ENCODE measurements at regions not wholly inside any gene's neighbourhood (a gene's known extent, or its start where the extent isn't known, plus 50 kb on each side); places are given as distances from the start of the nearest gene placed in this dataset.

GRCh38 chr2:217622205-217623060, 380.4 kb downstream of the TNS1 start:
- DNase-seq (ENCODE audit: low spot score) = peak; percentile 7

GRCh38 chr2:217621391-217621801, 381.4 kb downstream of the TNS1 start:
- no peak for DNase-seq (ENCODE audit: low spot score)

- no peak for DNase-seq (ENCODE audit: low spot score)
Observed at GRCh38 chr2:217618744-217619143, 384.1 kb downstream of the TNS1 start.

GRCh38 chr2:217617616-217618022, 385.2 kb downstream of the TNS1 start:
- no peak for DNase-seq (ENCODE audit: low spot score)

GRCh38 chr2:217616936-217617335, 385.9 kb downstream of the TNS1 start:
- DNase-seq (ENCODE audit: low spot score) = no peak

GRCh38 chr2:217615171-217615570, 387.6 kb downstream of the TNS1 start:
- no peak for DNase-seq (ENCODE audit: low spot score)

- no peak for DNase-seq (ENCODE audit: low spot score)
Observed at GRCh38 chr2:217614498-217614897, 388.3 kb downstream of the TNS1 start.

GRCh38 chr2:217614096-217614495, 388.7 kb downstream of the TNS1 start:
- no peak for DNase-seq (ENCODE audit: low spot score)

GRCh38 chr2:217612920-217613319, 389.9 kb downstream of the TNS1 start:
- no peak for DNase-seq (ENCODE audit: low spot score)

GRCh38 chr2:217612211-217612610, 390.6 kb downstream of the TNS1 start:
- no peak for DNase-seq (ENCODE audit: low spot score)

- DNase-seq (ENCODE audit: low spot score) = no peak
Observed at GRCh38 chr2:217611626-217612127, 391.1 kb downstream of the TNS1 start.

GRCh38 chr2:217611056-217611455, 391.7 kb downstream of the TNS1 start:
- DNase-seq (ENCODE audit: low spot score) = no peak

- DNase-seq (ENCODE audit: low spot score) = peak; percentile 71
Observed at GRCh38 chr2:217610401-217610814, 392.4 kb downstream of the TNS1 start.

- DNase-seq (ENCODE audit: low spot score) = no peak
Observed at GRCh38 chr2:217609952-217610351, 392.8 kb downstream of the TNS1 start.

- DNase-seq (ENCODE audit: low spot score) = peak; percentile 24
Observed at GRCh38 chr2:217606296-217606695, 396.5 kb downstream of the TNS1 start.

GRCh38 chr2:217604527-217605194, 398.1 kb downstream of the TNS1 start:
- DNase-seq (ENCODE audit: low spot score) = no peak

GRCh38 chr2:217601601-217602000, 401.2 kb downstream of the TNS1 start:
- DNase-seq (ENCODE audit: low spot score) = no peak

- DNase-seq (ENCODE audit: low spot score) = no peak
Observed at GRCh38 chr2:217599906-217600305, 402.9 kb downstream of the TNS1 start.

GRCh38 chr2:217597681-217598080, 405.1 kb downstream of the TNS1 start:
- DNase-seq (ENCODE audit: low spot score) = no peak

- DNase-seq (ENCODE audit: low spot score) = no peak
Observed at GRCh38 chr2:217597145-217597544, 405.6 kb downstream of the TNS1 start.

GRCh38 chr2:217593732-217594131, 409.1 kb downstream of the TNS1 start:
- DNase-seq (ENCODE audit: low spot score) = no peak

GRCh38 chr2:217588266-217588665, 414.5 kb downstream of the TNS1 start:
- DNase-seq (ENCODE audit: low spot score) = no peak

- DNase-seq (ENCODE audit: low spot score) = no peak
Observed at GRCh38 chr2:217585362-217585761, 417.4 kb downstream of the TNS1 start.

Data from SW480 (cell line).